Astrocyte of the spinal cord (primary cell): ENCODE measurements at regions not wholly inside any gene's neighbourhood (a gene's known extent, or its start where the extent isn't known, plus 50 kb on each side); places are given as distances from the start of the nearest gene placed in this dataset.
A peak's percentile ranks its signal among the peaks of the same experiment; 100 is the strongest.

ENCODE experiments used
- DNase-seq: peaks from one replicate; pipeline ENCODE4 v3.0.0; 2011; ENCODE audit warnings: low read depth, low spot score
- H3K4me3 ChIP-seq: 2 replicates; pipeline ENCODE4 v1.5.1; 2011; ENCODE audit warnings: low read depth, mild to moderate bottlenecking, low read length, moderate library complexity
- in situ Hi-C: cut with HindIII; loops from 2 replicates; pipeline ENCODE4 v1.10.0; 2017; ENCODE audit warnings: low sequenced_read_pairs
- TF ChIP-seq, protein P1 (sequence below): IDR thresholded peaks from 2 replicates; pipeline ENCODE4 v1.5.1; 2012; ENCODE audit warnings: low read depth, mild to moderate bottlenecking, low read length, inconsistent platforms

DNA sequence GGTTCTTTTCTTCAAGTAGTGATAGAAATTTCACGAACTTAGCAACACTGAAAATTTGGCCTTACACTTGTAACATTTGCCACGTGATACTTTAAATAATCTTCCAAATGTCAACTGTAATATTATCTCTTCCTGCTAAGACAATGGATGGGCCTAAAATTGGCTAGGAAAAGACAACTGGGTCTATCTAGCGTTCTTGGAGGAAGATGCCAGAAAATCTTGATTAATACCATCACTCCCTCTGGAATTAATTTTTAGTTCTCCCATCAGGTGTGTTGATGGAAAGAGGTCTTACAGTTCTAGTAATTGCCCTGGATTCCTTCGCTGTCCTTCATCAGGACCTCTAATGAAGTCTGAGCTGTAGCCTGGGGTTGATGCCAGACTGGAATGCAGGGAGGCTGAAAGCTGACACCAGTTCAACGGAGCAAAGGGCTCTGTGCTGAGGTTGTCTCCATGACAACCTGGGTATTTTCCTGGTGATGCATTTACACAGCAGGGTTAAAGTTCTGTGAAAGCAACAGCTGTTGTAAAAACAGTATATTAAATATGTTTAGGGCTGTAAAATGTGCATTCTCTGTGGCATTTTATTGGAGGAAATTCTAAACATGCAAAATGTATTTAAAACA, 92.3 kb downstream of the GAS1 start:
- in situ Hi-C loops, result no loop called here
- no peak overlapping the region for H3K4me3 ChIP-seq
- DNase-seq, result peak; percentile 94
- TF ChIP-seq, protein P1, sequence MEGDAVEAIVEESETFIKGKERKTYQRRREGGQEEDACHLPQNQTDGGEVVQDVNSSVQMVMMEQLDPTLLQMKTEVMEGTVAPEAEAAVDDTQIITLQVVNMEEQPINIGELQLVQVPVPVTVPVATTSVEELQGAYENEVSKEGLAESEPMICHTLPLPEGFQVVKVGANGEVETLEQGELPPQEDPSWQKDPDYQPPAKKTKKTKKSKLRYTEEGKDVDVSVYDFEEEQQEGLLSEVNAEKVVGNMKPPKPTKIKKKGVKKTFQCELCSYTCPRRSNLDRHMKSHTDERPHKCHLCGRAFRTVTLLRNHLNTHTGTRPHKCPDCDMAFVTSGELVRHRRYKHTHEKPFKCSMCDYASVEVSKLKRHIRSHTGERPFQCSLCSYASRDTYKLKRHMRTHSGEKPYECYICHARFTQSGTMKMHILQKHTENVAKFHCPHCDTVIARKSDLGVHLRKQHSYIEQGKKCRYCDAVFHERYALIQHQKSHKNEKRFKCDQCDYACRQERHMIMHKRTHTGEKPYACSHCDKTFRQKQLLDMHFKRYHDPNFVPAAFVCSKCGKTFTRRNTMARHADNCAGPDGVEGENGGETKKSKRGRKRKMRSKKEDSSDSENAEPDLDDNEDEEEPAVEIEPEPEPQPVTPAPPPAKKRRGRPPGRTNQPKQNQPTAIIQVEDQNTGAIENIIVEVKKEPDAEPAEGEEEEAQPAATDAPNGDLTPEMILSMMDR, result no peak

DNA sequence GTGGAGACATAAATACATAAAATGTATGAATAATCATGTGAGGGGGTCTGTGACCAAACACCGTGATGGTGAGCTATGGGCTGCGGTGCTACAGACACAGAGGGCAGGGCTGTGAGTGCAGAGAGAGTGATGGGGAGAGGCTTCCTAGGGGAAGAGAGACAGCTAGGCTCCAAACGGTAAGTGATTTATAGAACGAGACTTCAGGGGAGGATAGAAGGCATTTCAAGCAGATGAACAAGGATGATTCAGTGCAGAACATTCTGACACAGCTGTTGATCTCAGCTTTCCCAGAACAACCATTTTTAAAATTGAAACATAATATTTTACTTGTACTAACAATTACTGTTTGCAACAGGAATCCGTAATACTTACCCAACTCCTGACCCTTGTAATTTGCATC, 100.7 kb downstream of the GAS1 start:
- TF ChIP-seq, protein P1, result no peak
- DNase-seq, result no peak
- in situ Hi-C loops, result no loop called here

DNA sequence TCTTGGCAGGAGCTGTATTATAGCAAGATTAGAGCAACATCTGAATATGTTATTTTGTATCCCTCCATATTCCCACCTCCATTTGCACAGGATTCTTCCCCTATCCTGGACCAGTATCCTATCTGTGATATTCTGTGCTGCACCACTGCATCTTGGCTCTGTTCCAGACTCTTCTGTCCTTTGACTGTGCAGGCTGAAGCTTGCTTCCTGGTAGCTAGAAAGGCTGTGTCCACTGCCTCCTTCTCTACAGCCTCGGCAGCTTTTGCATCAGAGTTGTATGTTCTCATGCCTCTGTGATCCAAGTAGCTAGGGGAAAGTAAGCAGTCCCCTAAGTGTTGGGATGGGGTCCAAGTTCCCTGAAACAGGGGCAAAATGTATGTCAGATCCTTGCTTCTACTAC, 104.1 kb downstream of the GAS1 start:
- H3K4me3 ChIP-seq, result no peak overlapping the region
- TF ChIP-seq, protein P1, result no peak
- in situ Hi-C loops, result no loop called here
- DNase-seq, result no peak

More for the DNA sequence above, 100.7 kb downstream of the GAS1 start:
- no peak overlapping the region for H3K4me3 ChIP-seq

DNA sequence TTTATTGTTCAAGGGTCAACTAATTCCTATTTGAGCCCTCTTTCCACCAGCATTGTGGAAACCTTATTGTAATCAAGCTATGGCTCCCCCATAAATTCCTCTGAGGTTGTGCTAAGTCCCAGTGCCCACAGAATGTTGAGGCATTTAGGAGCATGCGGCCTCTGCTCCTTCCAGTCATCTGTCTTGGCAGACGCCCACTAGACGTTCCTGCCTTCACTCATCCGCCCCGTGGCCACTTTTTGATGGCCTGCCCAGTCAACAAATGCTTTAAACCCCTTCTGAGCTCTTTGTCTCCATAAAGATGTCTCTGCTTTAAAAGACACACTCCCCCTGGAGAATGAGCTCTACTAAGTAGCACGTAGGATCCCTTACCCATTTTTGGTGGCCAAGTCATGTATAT, 104.7 kb downstream of the GAS1 start:
- no peak for DNase-seq
- H3K4me3 ChIP-seq, result no peak overlapping the region
- TF ChIP-seq, protein P1, result no peak
- in situ Hi-C loops, result no loop called here

DNA sequence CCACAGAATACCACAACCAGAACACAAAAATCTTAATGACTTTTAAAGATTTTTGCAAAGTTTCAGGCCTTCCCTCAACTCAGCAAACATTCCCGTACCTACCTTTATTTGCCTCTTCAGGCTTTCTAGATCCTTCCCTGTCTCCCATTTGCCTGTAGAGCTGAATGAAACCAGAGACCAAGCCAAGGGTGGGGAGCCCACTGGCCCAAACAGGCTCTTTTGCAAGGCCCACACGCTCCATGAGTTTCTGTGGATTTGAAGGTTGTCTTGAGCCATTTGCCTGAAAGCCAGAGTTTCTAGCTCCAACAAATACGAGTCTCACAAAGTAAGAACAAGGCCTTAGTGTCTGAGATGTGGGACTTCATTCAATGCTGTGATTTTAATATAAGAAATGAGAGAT, 107.8 kb downstream of the GAS1 start:
- in situ Hi-C loops, result no loop called here
- DNase-seq, result no peak
- TF ChIP-seq, protein P1, result no peak
- H3K4me3 ChIP-seq, result no peak overlapping the region

DNA sequence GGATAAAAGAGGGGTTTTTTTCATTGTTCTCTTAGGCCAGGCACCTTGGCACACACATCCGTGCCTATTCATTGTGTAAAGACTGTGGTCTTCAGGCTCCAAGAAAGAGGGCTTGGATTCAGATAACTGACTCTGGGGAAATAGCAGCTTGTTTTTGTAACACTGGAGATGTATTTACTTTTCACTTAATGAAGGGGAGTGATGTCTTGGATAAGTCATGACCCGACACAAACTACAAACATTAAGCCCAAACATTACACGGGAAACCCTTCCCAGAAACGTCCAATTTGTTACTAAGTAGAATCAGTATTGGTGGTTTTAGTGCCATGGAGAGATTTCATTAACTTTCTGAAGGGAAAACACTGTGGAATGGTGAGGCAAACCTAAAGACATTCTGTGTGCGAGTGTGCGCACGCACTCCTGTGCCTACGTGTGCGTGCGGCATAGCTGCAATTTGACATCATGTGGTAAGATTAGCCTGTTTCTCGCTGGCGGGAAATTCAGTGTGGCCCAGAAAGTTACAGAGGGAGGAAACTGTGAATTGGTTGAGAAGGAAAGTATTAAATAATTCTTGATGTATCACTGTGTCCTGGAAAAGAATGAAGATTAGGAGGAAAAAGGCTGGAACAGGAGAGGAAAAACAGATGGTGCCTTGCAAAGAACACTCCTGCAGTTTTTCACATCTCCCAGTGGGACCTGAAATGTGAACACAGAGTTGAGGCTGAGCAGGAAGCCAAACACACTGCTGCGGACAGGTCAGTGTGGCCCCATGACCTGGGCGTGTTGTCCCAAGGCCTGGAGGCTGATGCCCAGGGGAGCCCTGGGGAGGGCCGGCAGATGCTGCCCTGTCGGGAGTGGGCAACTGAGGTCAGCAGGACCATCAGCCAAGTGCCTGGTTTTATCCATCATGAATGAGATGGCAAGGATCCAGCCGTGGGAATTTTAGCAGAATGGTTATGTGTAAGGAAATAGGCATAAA, 108.5 kb downstream of the GAS1 start:
- in situ Hi-C loops, result no loop called here

More for the DNA sequence above, 108.5 kb downstream of the GAS1 start:
- DNase-seq, result no peak
- no peak overlapping the region for H3K4me3 ChIP-seq
- TF ChIP-seq, protein P1, result no peak
